Cardiac muscle cell (in vitro differentiated cells and primary cell): ENCODE measurements at regions not wholly inside any gene's neighbourhood (a gene's known extent, or its start where the extent isn't known, plus 50 kb on each side); places are given as distances from the start of the nearest gene placed in this dataset.

Source experiments
- DNase-seq, 2 donors: peaks; one replicate each; pipeline versions ENCODE4 v3.0.0 to v3.0.0-alpha.2; 2010 to 2017; ENCODE audit warnings: low read depth in 1 of 2, low spot score in 1 of 2
- H3K27ac ChIP-seq: fragments of 200-600 bp; sonication (generic); 2 replicates; pipeline ENCODE4 v1.5.1; 2016
- H3K27me3 ChIP-seq: fragments of 200-600 bp; sonication (generic); 2 replicates; pipeline ENCODE4 v1.6.0; 2016; ENCODE audit warnings: control low read depth
- H3K36me3 ChIP-seq: fragments of 200-600 bp; sonication (generic); 2 replicates; pipeline ENCODE4 v1.5.1; 2016; ENCODE audit warnings: control low read depth
- H3K4me1 ChIP-seq: fragments of 200-600 bp; sonication (generic); 2 replicates; pipeline ENCODE4 v1.8.1; 2017; ENCODE audit warnings: low read depth, mild to moderate bottlenecking, mixed run types
- H3K4me3 ChIP-seq: fragments of 200-600 bp; sonication (generic); 2 replicates; pipeline ENCODE4 v1.5.1; 2016; ENCODE audit warnings: mild to moderate bottlenecking
- H3K9me3 ChIP-seq: fragments of 200-600 bp; sonication (generic); 2 replicates; pipeline ENCODE4 v1.5.1; 2017; ENCODE audit warnings: low read depth, mild to moderate bottlenecking, control low read depth
- TF ChIP-seq, protein P1 (sequence below): IDR thresholded peaks from 2 replicates; pipeline ENCODE4 v1.5.1; 2012; ENCODE audit warnings: low read depth, mild to moderate bottlenecking, low read length

DNA sequence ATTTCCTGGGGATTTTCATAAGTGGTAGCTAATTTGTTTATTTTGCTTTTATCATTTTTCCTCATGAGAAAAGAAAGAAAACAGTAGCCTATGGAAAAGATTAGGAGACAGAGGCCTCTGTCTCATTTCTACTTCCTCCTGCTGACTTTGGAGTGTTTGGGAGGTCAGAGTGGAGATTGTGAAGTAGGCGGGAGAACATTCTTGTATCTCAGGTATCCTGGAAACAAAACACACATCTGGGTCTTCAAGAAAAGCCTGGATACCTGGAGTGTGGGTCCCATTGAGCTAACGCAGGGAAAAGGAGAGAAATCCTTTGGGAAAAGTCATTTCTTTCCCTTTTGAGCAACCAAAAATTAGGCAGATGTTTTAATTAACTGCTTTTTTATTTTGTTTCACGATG is 161.5 kb upstream of the DMAC1 start:
- TF ChIP-seq, protein P1, sequence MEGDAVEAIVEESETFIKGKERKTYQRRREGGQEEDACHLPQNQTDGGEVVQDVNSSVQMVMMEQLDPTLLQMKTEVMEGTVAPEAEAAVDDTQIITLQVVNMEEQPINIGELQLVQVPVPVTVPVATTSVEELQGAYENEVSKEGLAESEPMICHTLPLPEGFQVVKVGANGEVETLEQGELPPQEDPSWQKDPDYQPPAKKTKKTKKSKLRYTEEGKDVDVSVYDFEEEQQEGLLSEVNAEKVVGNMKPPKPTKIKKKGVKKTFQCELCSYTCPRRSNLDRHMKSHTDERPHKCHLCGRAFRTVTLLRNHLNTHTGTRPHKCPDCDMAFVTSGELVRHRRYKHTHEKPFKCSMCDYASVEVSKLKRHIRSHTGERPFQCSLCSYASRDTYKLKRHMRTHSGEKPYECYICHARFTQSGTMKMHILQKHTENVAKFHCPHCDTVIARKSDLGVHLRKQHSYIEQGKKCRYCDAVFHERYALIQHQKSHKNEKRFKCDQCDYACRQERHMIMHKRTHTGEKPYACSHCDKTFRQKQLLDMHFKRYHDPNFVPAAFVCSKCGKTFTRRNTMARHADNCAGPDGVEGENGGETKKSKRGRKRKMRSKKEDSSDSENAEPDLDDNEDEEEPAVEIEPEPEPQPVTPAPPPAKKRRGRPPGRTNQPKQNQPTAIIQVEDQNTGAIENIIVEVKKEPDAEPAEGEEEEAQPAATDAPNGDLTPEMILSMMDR, result no peak
- H3K27ac ChIP-seq, result no peak overlapping the region
- no peak overlapping the region for H3K4me3 ChIP-seq
- no peaks in the 10 kb centered on the region for H3K4me1 ChIP-seq
- H3K9me3 ChIP-seq, result no peaks in the 10 kb centered on the region
- no peak for DNase-seq
- no peaks in the 10 kb centered on the region for H3K27me3 ChIP-seq
- H3K36me3 ChIP-seq, result no peaks in the 10 kb centered on the region

DNA sequence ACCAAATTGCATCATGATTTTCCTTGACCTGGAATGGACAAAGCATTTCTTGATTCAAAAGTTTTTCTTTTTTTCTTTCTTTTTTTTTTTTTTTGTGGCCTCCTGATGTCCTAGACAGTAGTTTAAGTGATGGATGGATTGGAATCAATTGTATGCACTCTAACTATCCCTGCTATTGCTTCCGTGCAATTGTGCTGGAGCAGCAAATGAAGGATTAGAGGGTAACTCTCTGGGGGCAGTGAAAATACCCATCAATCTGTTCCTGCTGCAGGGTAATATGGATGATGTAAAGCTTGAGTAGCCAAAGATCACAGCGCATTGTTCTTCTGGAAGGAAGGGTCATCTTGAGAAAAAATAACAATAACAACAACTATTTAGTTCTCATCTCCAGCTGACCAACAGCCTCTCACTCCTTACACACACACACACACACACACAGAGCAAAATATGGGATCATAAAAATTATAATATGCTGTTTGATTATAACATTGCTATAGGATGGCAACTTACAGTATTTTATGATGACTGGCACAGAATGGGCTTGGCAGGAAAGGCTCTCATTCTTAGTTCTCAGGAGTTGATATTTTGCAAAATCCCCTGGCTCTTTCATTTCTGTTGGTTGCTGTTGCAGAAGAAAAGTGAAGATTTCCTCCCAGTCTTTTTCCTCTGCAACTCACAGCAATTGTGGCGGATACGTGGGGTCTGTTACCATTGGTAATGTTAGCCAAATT is 160.9 kb upstream of the DMAC1 start:
- TF ChIP-seq, protein P1, result no peak
- H3K4me1 ChIP-seq, result no peaks in the 10 kb centered on the region
- no peak for DNase-seq
- no peaks in the 10 kb centered on the region for H3K27me3 ChIP-seq
- H3K4me3 ChIP-seq, result no peak overlapping the region
- H3K36me3 ChIP-seq, result no peaks in the 10 kb centered on the region
- no peaks in the 10 kb centered on the region for H3K9me3 ChIP-seq
- H3K27ac ChIP-seq, result no peak overlapping the region

DNA sequence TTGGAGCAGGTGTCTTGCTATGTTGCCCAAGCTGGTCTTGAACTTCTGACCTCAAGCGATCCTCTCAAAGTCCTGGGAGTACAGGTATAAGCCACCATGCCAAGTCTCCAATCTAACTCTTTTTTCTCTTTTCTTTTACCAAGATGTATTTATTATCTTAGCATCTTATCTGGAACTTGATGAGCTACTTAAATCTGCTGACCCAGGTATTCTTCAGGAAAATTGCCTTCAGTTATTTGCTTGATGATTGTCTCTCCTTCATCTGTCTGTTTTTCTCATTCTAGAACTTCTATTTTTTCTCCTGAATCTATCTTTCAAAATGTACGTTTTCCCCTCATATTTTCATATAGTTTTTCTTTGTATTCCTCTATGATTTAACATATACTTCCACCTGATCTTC is 158.2 kb upstream of the DMAC1 start:
- Histone ChIP-seq H3K27ac (no peak overlapping the region), H3K9me3 (no peaks in the 10 kb centered on the region), H3K4me3 (no peak overlapping the region), H3K27me3 (no peaks in the 10 kb centered on the region), H3K4me1 (no peaks in the 10 kb centered on the region), H3K36me3 (no peaks in the 10 kb centered on the region)
- DNase-seq, result no peak
- TF ChIP-seq, protein P1, result no peak

DNA sequence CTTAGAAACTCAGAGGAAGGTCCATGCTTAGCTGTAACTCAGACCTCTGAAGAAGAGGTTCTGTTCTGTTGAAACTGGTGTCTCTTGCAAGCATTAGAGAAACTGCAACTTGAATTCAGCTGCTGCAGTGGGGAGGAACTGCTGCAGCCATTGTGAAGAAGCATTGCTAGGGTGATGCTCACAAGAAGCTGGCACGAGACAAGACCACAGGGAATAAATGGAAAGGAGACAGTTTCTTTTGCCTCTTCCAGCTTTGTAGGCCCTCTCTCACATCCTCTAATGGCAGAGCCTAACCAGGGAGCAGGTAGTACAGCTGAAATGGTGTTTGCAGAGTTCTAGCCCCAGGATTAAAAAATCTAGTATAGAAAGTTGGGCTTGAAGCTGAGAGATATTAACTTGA is 148.0 kb upstream of the DMAC1 start:
- Histone ChIP-seq H3K4me1 (no peaks in the 10 kb centered on the region), H3K4me3 (no peak overlapping the region), H3K9me3 (no peaks in the 10 kb centered on the region), H3K27me3 (no peaks in the 10 kb centered on the region), H3K27ac (no peak overlapping the region), H3K36me3 (no peaks in the 10 kb centered on the region)
- DNase-seq, result no peak
- TF ChIP-seq, protein P1, result no peak

DNA sequence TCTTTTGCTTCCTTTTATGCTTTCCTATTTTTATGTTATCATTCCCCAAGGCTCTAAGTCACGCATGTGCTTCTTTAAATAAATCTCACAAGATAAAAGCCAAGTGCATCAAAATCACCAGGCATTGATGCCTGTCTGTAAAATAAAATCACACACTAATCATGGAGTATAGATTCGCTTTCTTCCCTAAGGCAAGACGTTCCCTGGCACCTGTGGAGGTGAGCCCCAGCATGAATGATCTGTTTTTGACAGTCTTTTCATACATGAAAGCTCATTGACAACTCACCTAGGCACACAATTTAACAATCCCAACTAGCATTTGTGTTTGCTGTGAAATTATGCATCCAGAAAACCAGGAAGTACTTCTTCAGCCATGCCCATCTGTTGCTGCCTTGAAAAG is 146.9 kb upstream of the DMAC1 start:
- no peaks in the 10 kb centered on the region for H3K27me3 ChIP-seq
- no peak for DNase-seq
- H3K36me3 ChIP-seq, result no peaks in the 10 kb centered on the region
- no peak overlapping the region for H3K27ac ChIP-seq
- TF ChIP-seq, protein P1, result no peak
- H3K4me1 ChIP-seq, result no peaks in the 10 kb centered on the region
- no peaks in the 10 kb centered on the region for H3K9me3 ChIP-seq
- no peak overlapping the region for H3K4me3 ChIP-seq
